DMS153 treated with DMSO at 0.1 percent for 48 hours (cell line): ENCODE measurements at regions not wholly inside any gene's neighbourhood (a gene's known extent, or its start where the extent isn't known, plus 50 kb on each side); places are given as distances from the start of the nearest gene placed in this dataset.
"Not testable (repeated sequence)": the region's sequence is repeated elsewhere in the genome, so short reads cannot be mapped to it uniquely, and the experiment has no call there.

ENCODE experiments used
- DNase-seq: peaks from one replicate; lab custom pipeline; 2025; ENCODE audit not compliant: unreplicated experiment; lab: John Stamatoyannopoulos, UW

DNA sequence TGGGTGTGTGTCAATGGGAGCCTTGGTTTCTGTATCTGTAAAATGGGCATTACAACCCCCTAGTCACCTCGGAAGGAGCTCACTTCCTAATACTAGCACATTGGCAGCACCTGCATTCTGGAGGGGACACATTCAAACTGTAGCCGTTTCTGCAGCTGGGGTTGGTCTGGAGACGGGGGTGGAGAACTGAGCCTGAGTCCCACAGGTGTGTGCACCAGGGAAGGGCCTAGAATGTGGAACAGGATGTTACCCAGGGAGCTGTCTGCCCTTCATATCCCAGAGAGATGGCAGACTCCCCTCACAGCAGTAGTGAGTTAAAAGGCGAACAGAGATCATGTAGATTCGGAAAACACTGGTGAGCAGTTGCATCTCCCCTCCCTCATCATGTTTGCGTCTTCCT, 272.8 kb upstream of the ZNF32 start:
- DNase-seq, result no peak

DNA sequence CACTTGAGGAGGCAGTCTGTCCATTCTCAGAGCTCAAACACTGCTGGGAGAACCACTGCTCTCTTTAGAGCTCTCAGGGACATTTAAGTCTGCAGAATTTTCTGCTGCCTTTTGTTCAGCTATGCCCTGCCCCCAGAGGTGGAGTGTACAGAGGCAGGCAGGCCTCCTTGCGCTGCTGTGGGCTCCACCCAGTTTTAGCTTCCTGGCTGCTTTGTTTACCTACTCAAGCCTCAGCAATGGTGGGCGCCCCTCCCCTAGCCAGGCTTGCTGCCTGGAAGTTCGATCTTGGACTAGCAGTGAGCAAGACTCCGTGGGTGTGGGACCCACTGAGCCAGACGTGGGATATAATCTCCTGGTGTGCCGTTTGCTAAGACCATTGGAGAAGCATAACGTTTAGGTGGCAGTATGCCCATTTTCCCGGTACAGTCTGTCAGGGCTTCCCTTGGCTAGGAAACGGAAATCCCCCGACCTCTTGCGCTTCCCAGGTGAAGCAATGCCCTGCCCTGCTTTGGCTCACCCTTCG, 271.6 kb upstream of the ZNF32 start:
- not testable (repeated sequence) for DNase-seq

DNA sequence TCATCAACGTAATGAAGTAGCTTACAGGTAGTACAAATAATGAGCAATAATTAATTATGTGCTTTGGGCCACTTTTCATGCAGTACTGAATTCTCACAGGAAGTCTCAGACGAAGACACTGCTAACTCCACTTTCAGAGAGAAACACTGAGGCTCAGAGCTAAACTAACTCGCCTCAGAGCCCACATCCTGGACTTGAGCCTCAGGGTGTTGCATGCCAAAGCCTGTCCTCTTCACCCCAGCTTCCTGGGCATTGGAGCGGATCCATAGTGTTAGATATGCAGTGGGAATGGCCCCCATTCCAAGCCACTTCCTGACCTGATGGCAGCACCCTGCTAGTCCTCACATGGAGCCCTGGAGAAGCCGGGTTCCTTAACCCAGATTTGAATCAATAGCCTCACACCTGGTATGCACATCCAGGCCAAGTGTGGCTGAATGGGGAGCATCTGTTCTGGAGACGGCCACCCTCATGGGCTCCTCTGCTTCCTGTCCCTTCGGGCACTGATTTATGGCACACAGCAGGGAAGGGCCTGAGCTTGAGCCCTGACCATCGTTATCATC, 265.1 kb upstream of the ZNF32 start:
- no peak for DNase-seq

DNA sequence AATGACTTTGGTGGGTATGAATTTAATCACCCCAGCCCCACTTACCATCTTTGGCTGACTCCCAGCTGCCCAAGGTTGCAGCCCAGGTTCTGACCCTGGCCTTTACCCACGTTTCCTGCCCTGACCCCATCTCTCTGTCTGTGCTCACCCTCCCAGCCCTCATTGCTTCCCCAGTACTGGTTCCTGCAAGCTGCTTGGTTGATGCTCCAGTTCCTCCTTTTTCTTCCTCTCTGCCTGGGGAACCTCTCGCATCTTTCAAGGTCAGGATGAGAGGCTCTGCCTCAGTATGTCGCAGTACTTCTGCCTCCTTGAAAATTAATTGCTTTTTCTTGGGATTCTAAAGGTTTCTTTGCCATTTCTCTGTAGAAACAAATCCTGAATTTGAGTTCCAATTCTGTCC, 263.8 kb upstream of the ZNF32 start:
- DNase-seq, result no peak

DNA sequence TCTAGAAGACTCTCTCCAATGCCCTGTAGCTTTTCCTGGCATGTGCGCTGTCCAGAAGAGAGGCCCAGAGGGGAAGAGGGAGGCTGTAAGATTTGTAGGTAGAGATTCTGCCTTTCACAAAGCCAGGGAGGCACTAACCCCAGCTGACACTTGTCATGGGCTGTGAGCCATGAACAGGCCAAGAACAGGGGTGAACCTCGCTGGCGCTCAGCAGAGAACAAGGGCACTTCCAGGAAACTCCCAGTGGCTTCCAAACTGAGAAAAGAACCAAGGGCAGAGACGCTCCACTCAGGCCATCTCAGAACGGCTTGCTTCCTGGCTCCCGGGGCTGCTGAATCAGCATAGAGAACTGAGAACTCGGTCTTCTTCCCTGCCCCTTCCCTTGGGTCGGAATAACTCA, 257.8 kb upstream of the ZNF32 start:
- no peak for DNase-seq

DNA sequence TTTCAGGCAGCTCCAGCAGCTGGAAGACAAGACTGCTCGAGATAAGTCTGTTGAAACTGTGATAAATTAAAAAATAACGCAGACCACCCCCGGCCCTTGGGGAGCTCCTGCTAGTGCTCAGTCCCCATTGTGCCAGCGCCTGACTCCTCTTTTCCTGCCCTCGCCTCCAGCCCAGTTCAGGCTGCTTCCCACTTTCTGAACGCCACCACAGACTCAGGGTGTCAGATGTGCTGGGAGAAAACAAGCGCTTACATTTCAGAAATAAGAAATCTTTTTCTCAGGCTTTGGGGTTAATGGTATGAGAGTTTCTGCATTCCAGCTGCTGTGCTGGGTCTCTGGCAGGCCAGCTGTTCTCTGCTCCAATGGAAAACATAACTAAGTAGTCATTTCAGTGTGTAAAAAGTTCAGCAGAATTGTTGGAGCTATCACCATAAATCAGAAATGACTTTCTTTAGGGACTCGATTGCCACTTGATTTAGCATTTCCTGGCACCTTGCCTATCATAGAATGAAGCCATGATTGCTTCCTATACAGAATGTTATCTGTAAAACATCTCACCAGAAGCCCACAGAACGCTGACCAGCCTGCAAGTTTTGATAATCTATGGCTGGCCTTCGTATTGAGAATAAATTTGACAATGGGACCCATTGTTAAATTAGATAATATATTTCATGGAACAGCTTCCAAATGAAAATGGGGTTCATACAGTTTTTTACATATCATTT, 257.0 kb upstream of the ZNF32 start:
- no peak for DNase-seq

DNA sequence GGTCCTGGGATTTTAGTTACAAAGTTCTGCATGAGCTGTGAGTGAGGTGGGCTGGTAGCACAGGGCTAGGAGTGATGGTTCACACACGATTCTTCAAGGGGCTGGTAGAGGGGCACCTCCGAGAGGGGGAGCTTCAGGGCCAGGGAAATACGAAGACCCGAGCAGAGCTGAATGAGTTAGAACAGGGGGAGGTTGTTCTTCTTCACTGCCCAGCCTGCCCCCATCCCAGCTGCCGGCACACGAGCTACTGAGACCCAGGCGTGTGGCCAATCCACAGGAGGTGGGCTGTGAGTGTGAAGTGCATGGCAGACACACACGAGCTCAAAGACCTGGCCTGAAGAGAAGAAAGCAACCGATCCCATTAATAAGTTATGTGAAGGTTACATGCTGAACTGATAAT, 256.2 kb upstream of the ZNF32 start:
- no peak for DNase-seq

DNA sequence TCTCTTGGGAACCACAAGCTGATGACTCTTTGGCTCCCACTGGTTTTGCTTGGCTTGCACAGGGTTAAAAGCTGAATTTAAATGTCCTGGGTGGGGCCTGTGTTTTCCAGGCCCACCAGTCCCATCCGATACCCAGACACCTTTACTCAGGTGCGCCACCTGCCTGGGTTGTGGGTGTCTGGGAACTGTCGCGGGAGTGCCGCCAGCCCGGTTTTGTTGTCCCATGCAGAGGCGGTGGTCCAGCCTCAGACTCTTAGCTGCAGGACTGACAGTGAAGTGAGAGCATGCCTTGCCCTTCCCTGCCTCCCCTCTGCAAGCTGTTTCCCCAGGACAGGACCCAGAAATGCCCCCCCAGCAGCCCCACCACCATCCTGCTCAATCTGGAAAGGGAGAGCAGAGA, 255.6 kb upstream of the ZNF32 start:
- DNase-seq, result no peak

DNA sequence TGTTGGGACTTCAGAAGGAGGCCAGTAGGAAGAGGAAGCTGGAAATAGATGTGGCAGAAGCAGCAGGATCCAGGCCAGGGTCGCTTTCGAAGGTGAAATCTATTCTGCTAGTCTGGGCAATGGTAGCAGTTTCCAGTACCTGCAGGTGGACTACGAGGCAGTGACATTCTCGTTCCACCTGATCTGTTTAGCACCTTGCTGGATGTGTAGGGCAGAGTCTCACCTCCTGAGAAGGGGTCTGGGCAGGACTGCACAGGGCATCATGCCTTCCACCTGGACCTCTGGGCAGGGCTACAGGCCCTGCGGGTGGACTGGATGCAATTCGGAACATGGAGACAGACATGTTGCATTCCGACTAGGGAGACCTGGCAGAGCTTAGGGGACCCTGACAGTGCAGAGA, 254.8 kb upstream of the ZNF32 start:
- no peak for DNase-seq

DNA sequence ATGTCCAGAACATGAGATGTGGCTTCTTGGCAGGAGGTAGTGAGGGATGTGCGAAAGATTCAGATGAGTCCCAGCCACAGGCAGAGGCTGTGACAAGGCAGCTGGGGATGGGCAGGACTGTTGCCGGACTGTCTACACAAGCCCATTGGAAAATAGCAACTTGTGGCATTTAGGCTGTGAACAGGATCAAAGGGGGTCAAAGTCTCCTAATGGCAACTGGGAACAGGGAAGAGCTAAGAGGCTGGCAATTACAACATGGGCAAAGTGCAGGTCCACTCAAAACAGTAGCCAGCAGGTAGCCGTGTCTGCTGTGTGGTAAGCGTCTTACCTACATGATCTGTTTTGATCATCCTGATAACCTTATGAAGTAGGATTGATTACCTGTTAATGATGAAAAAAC, 254.2 kb upstream of the ZNF32 start:
- no peak for DNase-seq

DNA sequence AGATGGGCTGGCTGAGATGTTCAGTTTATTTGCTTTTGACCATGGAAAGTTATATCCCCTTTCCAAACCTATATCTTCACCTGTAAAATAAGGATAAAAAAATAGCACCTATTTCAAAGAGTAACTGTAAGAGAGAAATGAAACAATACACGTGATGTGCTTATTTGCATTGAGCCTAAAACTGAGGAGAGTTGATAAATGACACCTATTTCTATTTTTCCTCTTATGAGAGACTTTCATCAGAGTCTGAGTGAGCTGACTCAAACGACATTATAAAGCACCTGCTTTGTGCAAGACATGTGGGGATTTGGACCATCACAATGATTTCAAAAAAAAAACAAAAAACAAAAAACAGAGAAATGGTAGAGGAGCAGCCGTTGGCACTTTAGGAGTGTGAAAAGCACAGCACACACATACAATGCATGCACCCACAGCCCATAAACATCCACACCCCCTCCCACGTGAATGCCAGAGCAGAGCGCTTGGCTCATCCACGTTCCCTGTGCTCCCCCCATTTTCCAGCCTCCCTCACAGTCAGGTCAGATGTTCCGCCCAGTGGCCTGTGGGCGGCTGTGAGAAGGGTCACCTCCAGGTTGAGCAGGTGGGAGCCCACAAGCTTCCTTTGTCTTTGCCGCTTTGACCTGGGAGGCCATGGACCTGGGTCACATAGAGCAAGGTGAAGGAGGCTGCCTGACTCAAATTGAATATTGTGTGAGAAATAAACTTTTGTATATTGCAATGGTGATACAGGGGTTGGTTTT, 253.2 kb upstream of the ZNF32 start:
- DNase-seq, result no peak

DNA sequence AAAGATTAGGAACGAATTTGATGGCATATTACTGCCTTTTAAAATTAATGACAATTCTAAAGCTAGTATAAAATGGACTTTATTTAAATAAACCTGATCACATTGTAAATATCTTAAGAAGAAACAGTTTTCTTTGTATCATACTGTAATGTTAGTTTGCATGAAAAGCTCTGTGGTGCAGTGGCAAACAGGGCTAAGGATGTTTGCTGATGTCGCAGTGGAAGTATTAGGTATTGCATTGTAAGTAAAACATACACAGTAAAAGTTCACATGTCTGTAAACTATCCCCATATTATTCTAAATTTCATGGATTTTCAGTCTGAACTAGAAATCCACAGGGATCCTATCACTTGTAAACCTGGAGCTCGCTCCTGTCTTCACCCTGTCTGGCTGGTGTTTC, 252.6 kb upstream of the ZNF32 start:
- no peak for DNase-seq

DNA sequence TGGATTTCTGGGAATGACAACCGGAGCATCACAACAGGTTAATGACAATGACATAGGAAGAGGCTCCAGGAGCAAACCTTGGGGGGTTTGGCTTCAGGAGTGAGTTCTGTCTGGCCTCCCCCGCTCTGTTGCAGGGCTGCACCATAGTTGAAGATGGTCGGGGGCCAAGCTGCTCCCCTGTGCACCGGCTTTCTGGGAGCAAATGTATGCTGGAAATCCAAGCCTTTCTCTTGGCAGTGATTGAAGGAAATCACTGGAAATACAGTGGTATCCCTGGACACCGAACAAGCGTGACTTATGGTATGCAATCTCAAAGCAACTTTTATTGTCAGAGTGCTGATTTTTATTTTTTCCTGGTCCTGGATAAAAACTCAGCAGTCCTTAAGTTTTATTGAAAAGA, 251.9 kb upstream of the ZNF32 start:
- DNase-seq, result no peak

DNA sequence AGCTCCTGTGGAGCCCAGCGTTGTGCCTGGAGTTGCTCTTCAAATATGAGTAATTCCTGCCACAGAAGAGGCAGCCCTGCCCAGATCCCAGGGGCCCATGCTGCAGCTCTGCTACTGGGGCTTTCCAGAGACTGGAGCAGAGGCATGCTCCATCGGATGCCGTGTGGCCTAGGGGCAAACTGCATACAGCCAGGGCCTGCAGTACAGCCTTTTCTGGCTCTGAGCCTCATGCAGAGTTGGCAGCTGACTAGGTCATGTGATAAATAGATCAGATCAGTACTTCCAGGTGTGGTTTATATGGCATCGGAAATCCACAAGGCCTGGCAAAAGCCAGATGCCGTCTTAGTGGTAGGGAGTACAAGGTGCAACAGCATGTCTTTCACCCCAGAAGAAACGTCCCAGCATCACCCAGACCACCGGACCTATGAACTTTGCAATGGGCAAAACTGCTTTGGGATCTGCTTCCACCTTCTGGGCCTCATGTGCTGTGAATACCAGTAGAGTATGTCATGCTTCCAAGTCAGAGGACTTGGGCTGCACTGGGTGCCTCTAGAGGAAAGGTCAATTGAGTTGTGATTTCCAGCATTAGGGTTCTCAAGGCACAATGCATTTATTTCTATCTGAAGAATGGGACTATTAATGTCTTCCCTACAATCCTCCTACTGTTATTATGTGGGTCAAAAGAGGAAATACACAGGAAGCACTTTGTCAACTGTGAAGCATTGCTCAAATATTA, 250.7 kb upstream of the ZNF32 start:
- DNase-seq, result no peak

DNA sequence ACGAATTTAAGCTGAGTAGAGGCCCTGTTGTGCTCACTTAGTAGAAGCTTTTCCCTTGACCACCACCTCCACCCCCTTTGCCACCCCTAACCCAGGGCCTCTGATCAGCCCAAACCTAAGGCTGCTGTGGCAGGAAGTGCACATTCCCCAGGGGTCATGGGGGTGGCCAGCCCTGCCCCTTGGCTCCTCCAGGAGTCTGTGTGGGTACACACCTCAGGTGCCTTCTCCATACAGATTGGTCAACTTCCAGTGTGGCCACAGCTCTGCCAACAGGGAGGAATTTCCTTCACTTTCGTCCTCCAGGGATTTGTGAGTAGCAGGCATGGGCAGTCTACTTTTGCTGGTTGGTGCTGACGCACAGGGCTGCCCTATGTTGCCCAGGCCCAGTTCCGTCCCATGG, 249.9 kb upstream of the ZNF32 start:
- DNase-seq, result no peak

DNA sequence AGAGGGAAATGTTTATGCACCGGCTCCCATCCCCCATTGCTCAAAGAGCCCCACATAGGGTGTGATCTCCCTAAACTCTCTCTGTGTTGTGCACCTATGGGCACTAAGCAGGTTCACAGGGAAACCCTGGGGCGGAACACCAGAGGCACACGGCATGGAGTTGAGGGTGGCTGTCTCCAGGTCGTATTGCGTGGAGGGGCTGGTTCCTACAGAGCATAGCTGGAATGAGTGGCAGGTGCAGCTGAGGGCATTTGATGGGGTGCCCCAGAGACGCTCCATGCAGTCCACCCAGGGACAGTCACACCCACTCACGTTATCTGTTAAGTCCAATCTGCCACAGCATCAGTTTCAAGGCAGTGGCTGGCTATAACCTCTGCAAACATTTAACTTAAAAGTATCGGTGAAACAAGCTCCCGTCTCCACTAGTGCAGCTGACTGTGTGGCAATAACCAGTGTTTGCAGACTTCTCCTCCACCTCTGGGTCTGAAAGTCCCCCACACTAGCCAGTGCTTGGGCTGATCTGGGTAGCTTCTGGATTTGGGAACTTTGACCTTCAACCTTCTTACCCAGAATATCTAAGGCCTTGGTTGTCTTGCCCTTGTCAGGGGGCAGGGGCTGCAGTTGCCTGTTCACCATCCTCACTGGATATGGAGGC, 249.2 kb upstream of the ZNF32 start:
- no peak for DNase-seq

DNA sequence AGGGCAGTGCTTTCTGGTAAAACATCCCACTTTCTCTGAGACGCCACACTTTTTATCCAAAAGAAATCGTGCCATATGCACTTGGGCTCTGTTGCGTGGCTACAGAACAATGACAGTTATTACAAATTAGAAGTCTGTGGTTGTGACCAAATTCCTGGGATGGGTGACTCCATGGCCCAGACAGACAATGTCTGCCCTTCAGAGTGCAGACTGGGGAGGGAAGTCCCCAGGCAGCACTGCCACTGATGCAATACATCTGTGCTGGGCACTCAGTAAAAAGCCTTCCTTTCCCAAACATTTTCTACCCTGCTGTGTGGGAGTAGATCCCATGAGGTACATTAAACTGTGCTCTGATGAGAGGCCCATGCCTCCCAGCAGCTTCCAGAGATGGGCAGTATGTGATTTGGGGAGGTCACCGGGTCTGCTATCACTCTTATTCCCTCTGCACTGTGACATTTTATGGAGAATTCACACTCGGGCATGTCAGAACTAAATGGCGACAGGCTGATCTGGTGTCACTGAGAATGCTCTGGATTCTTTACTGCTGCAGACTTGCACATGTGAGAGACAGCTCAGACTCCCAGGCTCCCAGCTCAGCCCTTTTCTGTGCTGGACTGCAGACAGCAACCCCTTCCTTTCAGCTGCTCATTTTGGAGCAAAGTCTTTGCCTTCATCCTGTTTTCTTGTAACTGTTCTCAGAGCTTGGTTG, 243.5 kb upstream of the ZNF32 start:
- DNase-seq, result no peak

DNA sequence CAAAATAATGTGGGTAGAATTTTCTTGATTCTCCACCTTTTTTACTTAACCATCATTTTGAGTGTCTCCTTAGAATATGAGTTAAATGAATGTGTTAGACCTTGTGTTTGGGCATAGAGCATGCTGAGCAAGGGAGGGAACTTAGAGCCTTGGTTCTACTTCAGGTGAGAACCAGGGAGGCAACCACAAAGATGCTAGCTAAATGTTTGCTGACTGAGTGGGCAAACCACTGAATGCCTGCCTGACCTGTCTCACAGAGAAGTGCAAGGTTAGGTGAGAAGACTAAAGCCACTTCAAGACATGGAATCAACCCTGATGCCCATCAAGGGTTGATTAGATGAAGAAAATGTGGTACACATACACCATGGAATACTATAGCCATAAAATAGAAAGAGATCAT, 242.6 kb upstream of the ZNF32 start:
- DNase-seq, result no peak

DNA sequence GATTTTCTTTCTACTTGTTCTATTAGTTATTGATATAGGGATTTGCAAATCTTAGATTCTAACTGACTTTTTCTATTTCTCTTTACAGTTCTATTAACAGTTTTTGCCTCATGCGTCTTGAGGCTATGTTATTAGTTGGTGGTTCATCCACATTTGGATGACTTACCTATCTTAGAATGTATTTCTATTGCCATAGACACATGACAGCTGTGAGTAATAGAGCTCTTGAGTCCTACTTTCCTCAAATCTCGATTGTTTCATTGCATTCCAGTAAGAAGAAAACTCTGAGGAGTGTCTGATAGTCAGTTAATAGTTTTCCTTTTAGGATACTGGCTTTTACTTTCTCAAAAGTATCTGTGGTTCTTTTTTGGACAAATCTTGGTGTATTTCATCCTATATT, 241.4 kb upstream of the ZNF32 start:
- no peak for DNase-seq

DNA sequence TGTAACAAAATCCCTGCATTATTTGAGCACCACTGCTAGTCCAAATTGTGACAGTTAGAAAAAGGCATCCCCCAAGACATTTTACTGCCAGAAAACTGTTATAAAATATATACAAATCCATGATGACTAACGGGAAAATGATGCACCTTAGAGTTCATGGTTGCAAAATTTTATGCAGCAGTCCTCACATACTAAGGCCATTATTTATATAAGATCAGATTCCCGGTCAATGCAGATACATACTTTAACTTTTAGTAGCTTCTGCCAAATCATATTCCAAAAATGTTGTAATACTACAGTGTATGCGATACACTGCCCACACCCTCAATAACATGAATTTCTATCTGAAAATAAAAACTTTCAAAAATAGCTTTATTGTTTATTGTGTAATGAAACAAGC, 239.9 kb upstream of the ZNF32 start:
- no peak for DNase-seq
